ENCODE measurements at regions not wholly inside any gene's neighbourhood (a gene's known extent, or its start where the extent isn't known, plus 50 kb on each side); places are given as distances from the start of the nearest gene placed in this dataset.

DNA sequence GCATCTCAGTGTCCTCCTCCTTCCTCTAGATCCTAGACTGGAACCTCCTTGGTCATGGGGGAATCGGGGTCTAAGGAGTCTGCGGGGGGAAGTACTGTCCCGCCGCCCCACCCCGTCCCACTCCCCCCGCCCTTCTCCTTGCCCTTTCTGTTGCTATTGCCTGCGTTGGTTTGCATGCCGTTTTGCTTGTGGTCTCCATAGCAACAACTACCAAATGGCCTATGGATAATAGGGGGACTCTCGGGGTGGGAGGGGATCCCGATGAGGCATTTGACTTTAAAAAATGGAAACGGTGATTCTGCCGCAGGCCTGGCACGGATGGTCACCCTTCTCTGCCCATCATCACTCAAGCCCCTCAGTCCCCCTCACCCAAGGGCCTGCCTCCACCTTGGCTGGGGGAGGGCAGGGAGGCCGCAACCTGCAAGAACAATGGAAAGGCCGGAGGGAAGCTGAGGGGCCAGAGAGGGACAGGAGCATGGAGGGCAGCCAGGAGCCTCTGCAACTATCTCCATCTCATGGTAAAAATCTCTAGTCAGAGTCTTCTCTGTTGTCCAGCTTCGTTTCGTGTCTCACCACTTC lies 231.4 kb upstream of the TNRC6C start:
- TF ChIP-seq, protein P1, sequence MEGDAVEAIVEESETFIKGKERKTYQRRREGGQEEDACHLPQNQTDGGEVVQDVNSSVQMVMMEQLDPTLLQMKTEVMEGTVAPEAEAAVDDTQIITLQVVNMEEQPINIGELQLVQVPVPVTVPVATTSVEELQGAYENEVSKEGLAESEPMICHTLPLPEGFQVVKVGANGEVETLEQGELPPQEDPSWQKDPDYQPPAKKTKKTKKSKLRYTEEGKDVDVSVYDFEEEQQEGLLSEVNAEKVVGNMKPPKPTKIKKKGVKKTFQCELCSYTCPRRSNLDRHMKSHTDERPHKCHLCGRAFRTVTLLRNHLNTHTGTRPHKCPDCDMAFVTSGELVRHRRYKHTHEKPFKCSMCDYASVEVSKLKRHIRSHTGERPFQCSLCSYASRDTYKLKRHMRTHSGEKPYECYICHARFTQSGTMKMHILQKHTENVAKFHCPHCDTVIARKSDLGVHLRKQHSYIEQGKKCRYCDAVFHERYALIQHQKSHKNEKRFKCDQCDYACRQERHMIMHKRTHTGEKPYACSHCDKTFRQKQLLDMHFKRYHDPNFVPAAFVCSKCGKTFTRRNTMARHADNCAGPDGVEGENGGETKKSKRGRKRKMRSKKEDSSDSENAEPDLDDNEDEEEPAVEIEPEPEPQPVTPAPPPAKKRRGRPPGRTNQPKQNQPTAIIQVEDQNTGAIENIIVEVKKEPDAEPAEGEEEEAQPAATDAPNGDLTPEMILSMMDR (IDR thresholded peaks at IDR 0.05), result no peak
- TF ChIP-seq, protein P2, sequence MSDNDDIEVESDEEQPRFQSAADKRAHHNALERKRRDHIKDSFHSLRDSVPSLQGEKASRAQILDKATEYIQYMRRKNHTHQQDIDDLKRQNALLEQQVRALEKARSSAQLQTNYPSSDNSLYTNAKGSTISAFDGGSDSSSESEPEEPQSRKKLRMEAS (CRISPR knock-in tag; IDR thresholded peaks at IDR 0.05), result no peak
- TF ChIP-seq, protein P3, sequence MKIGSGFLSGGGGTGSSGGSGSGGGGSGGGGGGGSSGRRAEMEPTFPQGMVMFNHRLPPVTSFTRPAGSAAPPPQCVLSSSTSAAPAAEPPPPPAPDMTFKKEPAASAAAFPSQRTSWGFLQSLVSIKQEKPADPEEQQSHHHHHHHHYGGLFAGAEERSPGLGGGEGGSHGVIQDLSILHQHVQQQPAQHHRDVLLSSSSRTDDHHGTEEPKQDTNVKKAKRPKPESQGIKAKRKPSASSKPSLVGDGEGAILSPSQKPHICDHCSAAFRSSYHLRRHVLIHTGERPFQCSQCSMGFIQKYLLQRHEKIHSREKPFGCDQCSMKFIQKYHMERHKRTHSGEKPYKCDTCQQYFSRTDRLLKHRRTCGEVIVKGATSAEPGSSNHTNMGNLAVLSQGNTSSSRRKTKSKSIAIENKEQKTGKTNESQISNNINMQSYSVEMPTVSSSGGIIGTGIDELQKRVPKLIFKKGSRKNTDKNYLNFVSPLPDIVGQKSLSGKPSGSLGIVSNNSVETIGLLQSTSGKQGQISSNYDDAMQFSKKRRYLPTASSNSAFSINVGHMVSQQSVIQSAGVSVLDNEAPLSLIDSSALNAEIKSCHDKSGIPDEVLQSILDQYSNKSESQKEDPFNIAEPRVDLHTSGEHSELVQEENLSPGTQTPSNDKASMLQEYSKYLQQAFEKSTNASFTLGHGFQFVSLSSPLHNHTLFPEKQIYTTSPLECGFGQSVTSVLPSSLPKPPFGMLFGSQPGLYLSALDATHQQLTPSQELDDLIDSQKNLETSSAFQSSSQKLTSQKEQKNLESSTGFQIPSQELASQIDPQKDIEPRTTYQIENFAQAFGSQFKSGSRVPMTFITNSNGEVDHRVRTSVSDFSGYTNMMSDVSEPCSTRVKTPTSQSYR (CRISPR knock-in tag; IDR thresholded peaks at IDR 0.05), result no peak
- TF ChIP-seq IRF2 (CRISPR knock-in tag; IDR thresholded peaks at IDR 0.05; ENCODE audit: borderline replicate concordance, low read depth) (no peak), SP1 (CRISPR knock-in tag; conservative IDR thresholded peaks at IDR 0.05) (no peak), MYBL2 (CRISPR knock-in tag; IDR thresholded peaks at IDR 0.05) (no peak), CREB1 (CRISPR knock-in tag; IDR thresholded peaks at IDR 0.05) (no peak), JUN (CRISPR knock-in tag; IDR thresholded peaks at IDR 0.05) (no peak), ZNF423 (CRISPR knock-in tag; IDR thresholded peaks at IDR 0.05) (no peak), GTF2I (CRISPR knock-in tag; conservative IDR thresholded peaks at IDR 0.05) (no peak), TCF7 (CRISPR knock-in tag; IDR thresholded peaks at IDR 0.05; ENCODE audit: low read depth) (no peak)
- TF ChIP-seq, protein P4, sequence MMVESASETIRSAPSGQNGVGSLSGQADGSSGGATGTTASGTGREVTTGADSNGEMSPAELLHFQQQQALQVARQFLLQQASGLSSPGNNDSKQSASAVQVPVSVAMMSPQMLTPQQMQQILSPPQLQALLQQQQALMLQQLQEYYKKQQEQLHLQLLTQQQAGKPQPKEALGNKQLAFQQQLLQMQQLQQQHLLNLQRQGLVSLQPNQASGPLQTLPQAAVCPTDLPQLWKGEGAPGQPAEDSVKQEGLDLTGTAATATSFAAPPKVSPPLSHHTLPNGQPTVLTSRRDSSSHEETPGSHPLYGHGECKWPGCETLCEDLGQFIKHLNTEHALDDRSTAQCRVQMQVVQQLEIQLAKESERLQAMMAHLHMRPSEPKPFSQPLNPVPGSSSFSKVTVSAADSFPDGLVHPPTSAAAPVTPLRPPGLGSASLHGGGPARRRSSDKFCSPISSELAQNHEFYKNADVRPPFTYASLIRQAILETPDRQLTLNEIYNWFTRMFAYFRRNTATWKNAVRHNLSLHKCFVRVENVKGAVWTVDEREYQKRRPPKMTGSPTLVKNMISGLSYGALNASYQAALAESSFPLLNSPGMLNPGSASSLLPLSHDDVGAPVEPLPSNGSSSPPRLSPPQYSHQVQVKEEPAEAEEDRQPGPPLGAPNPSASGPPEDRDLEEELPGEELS (CRISPR knock-in tag; IDR thresholded peaks at IDR 0.05), result no peak
- TF ChIP-seq, protein P5, sequence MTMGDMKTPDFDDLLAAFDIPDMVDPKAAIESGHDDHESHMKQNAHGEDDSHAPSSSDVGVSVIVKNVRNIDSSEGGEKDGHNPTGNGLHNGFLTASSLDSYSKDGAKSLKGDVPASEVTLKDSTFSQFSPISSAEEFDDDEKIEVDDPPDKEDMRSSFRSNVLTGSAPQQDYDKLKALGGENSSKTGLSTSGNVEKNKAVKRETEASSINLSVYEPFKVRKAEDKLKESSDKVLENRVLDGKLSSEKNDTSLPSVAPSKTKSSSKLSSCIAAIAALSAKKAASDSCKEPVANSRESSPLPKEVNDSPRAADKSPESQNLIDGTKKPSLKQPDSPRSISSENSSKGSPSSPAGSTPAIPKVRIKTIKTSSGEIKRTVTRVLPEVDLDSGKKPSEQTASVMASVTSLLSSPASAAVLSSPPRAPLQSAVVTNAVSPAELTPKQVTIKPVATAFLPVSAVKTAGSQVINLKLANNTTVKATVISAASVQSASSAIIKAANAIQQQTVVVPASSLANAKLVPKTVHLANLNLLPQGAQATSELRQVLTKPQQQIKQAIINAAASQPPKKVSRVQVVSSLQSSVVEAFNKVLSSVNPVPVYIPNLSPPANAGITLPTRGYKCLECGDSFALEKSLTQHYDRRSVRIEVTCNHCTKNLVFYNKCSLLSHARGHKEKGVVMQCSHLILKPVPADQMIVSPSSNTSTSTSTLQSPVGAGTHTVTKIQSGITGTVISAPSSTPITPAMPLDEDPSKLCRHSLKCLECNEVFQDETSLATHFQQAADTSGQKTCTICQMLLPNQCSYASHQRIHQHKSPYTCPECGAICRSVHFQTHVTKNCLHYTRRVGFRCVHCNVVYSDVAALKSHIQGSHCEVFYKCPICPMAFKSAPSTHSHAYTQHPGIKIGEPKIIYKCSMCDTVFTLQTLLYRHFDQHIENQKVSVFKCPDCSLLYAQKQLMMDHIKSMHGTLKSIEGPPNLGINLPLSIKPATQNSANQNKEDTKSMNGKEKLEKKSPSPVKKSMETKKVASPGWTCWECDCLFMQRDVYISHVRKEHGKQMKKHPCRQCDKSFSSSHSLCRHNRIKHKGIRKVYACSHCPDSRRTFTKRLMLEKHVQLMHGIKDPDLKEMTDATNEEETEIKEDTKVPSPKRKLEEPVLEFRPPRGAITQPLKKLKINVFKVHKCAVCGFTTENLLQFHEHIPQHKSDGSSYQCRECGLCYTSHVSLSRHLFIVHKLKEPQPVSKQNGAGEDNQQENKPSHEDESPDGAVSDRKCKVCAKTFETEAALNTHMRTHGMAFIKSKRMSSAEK (CRISPR knock-in tag; IDR thresholded peaks at IDR 0.05; ENCODE audit: borderline replicate concordance), result no peak

Measured in WTC11 (cell line).